ENCODE measurements at regions not wholly inside any gene's neighbourhood (a gene's known extent, or its start where the extent isn't known, plus 50 kb on each side); places are given as distances from the start of the nearest gene placed in this dataset.

- TF ChIP-seq POLR2A (IDR thresholded peaks at IDR 0.05) (no peak), CTCF (IDR thresholded peaks at IDR 0.05) (no peak)
Measured at GRCh38 chr3:94778289-94778688, 715.4 kb downstream of the NSUN3 start.

Data from body of pancreas (tissue), 4 donors.